ENCODE measurements at regions not wholly inside any gene's neighbourhood (a gene's known extent, or its start where the extent isn't known, plus 50 kb on each side); places are given as distances from the start of the nearest gene placed in this dataset.

DNA sequence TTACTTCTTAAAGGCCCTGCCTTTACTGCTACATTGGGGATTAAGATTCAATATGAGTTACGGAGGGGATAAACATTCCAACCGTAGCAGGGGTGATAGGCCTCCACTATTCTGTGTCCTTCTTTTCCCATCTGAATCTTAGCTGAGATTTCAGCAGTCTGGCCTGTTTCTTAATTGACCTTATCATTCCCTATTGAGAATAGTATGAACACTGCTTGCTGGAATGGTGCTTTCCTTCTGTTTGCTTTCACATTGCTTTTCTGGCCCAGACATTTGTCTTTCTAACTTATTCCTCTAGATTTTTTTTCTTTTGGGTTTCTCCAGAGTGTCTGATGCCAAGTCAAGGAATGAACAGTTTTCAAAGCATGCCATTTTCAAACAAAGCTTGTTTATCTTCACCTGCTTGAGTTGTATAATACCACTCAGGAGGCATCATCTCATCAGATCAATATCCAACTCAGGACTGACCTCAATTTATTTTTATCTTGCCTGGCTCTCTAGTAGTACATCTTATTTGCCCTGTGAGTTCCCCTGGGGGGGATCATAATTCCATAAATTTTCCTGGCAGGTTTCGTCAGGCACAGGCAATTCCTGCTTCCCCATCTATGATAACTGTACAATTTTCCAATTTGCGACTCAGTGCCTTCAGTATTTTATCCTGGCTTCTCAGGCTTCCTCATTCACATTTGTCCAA is 161.1 kb upstream of the STT3B start:
- intact Hi-C loops (cut with DNase I): no loop called here
- Histone ChIP-seq H3K9me3 (no peaks in the 10 kb centered on the region), H3K4me3 (no peak overlapping the region), H3K4me1 (no peaks in the 10 kb centered on the region), H3K27ac (no peak overlapping the region), H3K27me3 (no peaks in the 10 kb centered on the region), H3K36me3 (no peaks in the 10 kb centered on the region)
- DNase-seq (no peak), ATAC-seq (no peak)
- TF ChIP-seq, protein P1, sequence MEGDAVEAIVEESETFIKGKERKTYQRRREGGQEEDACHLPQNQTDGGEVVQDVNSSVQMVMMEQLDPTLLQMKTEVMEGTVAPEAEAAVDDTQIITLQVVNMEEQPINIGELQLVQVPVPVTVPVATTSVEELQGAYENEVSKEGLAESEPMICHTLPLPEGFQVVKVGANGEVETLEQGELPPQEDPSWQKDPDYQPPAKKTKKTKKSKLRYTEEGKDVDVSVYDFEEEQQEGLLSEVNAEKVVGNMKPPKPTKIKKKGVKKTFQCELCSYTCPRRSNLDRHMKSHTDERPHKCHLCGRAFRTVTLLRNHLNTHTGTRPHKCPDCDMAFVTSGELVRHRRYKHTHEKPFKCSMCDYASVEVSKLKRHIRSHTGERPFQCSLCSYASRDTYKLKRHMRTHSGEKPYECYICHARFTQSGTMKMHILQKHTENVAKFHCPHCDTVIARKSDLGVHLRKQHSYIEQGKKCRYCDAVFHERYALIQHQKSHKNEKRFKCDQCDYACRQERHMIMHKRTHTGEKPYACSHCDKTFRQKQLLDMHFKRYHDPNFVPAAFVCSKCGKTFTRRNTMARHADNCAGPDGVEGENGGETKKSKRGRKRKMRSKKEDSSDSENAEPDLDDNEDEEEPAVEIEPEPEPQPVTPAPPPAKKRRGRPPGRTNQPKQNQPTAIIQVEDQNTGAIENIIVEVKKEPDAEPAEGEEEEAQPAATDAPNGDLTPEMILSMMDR (IDR thresholded peaks at IDR 0.05): no peak

DNA sequence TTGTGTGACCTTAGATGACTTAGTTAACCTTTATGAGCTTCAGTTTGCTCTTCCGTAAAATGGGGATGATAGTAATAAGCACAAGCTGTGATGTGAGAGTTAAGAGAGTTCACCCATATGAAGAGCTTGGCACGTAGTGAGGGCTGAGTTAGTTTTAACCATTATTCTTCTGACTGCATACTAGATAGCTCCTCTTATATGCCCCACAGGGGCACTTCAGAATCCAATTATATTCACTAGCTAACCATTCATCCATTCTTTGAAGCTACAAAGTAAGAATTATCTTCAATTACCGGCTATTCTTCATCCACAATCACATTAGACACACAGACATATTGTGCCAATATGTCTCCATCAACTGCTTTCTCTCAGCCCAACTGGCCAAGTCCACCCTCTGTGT is 159.0 kb upstream of the STT3B start:
- intact Hi-C loops (cut with DNase I): no loop called here
- DNase-seq: no peak
- TF ChIP-seq, protein P1 (IDR thresholded peaks at IDR 0.05): no peak
- Histone ChIP-seq H3K4me1 (peaks cover 3% of the 10 kb centered on the region), H3K4me3 (no peak overlapping the region), H3K9me3 (no peaks in the 10 kb centered on the region), H3K36me3 (no peaks in the 10 kb centered on the region), H3K27ac (no peak overlapping the region), H3K27me3 (no peaks in the 10 kb centered on the region)
- no peak for ATAC-seq

- intact Hi-C loops (cut with DNase I): no loop called here
- H3K9me3 ChIP-seq: no peaks in the 10 kb centered on the region
- DNase-seq (no peak), ATAC-seq (peak; percentile 96)
- TF ChIP-seq, protein P1 (IDR thresholded peaks at IDR 0.05): no peak
- H3K27me3 ChIP-seq: no peaks in the 10 kb centered on the region
- no peak overlapping the region for H3K4me3 ChIP-seq
- H3K4me1 ChIP-seq: peaks cover 3% of the 10 kb centered on the region
- no peaks in the 10 kb centered on the region for H3K36me3 ChIP-seq
- no peak overlapping the region for H3K27ac ChIP-seq
Measured at GRCh38 chr3:31377045-31377642, 155.6 kb upstream of the STT3B start.

DNA sequence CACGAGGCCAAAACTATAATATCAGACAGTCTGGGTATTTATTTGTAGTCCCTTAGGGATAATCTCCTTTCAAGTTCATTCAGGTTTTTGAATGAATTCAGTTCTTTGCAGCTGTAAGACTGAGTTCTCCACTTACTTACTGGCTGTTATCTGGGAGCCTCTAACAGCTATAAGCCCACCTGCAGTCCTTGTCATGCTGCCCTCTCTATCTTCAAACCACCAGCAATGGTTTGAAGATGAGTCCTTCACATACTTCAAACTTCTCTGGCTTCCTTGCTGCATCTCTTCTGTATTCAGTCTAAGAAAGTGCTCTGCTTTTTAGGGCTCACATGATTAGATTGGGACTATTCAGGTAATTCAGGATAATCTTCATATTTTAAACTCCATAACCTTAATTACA is 154.5 kb upstream of the STT3B start:
- ATAC-seq: no peak
- no peak overlapping the region for H3K27ac ChIP-seq
- intact Hi-C loops (cut with DNase I): no loop called here
- H3K36me3 ChIP-seq: no peaks in the 10 kb centered on the region
- no peaks in the 10 kb centered on the region for H3K27me3 ChIP-seq
- no peaks in the 10 kb centered on the region for H3K9me3 ChIP-seq
- TF ChIP-seq, protein P1 (IDR thresholded peaks at IDR 0.05): no peak
- H3K4me1 ChIP-seq: peaks cover 3% of the 10 kb centered on the region
- no peak overlapping the region for H3K4me3 ChIP-seq
- DNase-seq: no peak

- ATAC-seq: no peak
- no peak for DNase-seq
- peaks cover 3% of the 10 kb centered on the region for H3K4me1 ChIP-seq
- no peaks in the 10 kb centered on the region for H3K36me3 ChIP-seq
- H3K27me3 ChIP-seq: no peaks in the 10 kb centered on the region
- intact Hi-C loops (cut with DNase I): no loop called here
- no peak overlapping the region for H3K27ac ChIP-seq
- TF ChIP-seq, protein P1 (IDR thresholded peaks at IDR 0.05): no peak
- no peak overlapping the region for H3K4me3 ChIP-seq
- no peaks in the 10 kb centered on the region for H3K9me3 ChIP-seq
Measured at GRCh38 chr3:31379598-31379997, 153.1 kb upstream of the STT3B start.
